VCaP (cell line): ENCODE measurements at regions not wholly inside any gene's neighbourhood (a gene's known extent, or its start where the extent isn't known, plus 50 kb on each side); places are given as distances from the start of the nearest gene placed in this dataset.
"Not testable (repeated sequence)": the region's sequence is repeated elsewhere in the genome, so short reads cannot be mapped to it uniquely, and the experiment has no call there.

Experiments used
- H3K27ac ChIP-seq: fragments of 450-650 bp; 2 replicates; pipeline ENCODE4 v1.5.1; 2017
- TF ChIP-seq, protein P1 (sequence below): fragments of 450-650 bp; conservative IDR thresholded peaks from 2 replicates; pipeline ENCODE4 v1.5.1; 2017; ENCODE audit warnings: mild to moderate bottlenecking, moderate library complexity

DNA sequence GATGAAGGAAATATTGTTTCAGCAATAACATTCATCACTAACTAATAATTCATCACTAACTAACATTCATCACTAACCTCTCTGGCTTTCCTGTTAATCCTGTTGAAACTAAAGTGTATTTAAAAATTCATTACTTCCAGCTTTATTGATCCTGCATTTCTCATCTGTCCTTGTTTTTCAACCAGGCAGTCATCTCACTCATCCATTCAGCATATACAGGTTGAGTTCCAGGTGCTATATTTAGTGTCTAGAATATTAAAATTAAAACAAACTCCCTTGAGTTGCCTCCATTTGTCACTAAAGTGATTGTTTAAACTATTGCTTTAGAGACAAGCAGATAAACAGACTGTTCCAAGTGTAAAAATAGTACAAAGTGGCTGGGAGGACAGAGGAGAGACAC lies 58.1 kb downstream of the ATXN7L3B start:
- H3K27ac ChIP-seq, result no peak overlapping the region
- TF ChIP-seq, protein P1, sequence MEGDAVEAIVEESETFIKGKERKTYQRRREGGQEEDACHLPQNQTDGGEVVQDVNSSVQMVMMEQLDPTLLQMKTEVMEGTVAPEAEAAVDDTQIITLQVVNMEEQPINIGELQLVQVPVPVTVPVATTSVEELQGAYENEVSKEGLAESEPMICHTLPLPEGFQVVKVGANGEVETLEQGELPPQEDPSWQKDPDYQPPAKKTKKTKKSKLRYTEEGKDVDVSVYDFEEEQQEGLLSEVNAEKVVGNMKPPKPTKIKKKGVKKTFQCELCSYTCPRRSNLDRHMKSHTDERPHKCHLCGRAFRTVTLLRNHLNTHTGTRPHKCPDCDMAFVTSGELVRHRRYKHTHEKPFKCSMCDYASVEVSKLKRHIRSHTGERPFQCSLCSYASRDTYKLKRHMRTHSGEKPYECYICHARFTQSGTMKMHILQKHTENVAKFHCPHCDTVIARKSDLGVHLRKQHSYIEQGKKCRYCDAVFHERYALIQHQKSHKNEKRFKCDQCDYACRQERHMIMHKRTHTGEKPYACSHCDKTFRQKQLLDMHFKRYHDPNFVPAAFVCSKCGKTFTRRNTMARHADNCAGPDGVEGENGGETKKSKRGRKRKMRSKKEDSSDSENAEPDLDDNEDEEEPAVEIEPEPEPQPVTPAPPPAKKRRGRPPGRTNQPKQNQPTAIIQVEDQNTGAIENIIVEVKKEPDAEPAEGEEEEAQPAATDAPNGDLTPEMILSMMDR, result no peak

DNA sequence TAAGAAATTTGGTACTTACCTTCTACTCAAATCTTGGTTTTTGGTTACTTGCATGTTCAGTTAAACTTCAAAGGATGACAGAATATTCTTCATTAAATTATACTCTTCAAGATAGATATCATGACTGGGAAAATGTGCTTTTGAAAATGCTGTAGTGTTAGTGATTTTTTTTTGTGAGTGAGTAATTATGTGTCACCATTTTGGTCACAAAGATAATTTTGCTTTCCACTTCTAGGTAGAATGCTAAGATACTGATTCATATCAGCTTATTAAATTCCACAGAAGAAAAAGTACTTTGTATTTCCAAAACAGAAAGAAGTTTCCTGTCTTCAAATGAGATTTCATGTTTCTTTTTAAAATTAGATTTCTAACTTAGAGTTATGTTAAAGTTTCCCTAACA lies 61.2 kb downstream of the ATXN7L3B start:
- TF ChIP-seq, protein P1, result no peak
- no peak overlapping the region for H3K27ac ChIP-seq

DNA sequence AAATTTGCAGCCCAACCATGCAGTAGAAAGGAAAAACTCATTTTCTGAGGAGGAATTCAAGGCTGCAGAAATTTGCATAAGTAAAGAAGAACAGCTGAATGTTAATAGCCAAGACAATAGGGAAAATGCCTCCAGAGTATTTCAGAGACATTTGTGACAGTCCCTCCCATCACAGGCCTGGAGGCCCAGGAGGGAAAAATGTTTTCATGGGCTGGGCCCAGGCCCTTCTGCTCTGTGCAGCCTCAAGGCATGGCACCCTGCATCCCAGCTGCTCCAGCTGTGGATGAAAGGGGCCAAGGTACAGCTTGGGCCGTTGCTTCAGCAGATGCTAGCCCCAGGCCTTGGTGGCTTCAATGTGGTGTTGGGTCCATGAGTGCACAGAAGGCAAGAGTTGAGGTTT lies 62.3 kb downstream of the ATXN7L3B start:
- TF ChIP-seq, protein P1, result no peak
- H3K27ac ChIP-seq, result no peak overlapping the region

DNA sequence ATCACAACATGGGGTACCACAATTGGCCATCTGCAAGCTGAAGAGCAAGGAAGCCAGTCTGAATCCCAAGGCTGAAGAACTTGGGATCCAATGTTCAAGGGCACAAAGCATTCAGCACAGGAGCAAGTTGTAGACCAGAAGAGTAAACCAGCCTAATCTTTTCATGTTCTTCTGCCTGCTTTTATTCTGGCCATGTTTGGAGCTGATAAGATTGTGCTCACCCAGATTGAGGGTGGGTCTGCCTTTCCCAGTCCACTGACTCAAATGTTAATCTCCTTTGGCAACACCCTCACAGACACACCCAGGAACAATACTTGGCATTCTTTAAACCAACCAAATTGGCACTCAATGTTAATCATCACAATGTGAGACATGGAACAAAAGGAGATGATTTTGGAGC lies 63.2 kb downstream of the ATXN7L3B start:
- H3K27ac ChIP-seq, result not testable (repeated sequence)

DNA sequence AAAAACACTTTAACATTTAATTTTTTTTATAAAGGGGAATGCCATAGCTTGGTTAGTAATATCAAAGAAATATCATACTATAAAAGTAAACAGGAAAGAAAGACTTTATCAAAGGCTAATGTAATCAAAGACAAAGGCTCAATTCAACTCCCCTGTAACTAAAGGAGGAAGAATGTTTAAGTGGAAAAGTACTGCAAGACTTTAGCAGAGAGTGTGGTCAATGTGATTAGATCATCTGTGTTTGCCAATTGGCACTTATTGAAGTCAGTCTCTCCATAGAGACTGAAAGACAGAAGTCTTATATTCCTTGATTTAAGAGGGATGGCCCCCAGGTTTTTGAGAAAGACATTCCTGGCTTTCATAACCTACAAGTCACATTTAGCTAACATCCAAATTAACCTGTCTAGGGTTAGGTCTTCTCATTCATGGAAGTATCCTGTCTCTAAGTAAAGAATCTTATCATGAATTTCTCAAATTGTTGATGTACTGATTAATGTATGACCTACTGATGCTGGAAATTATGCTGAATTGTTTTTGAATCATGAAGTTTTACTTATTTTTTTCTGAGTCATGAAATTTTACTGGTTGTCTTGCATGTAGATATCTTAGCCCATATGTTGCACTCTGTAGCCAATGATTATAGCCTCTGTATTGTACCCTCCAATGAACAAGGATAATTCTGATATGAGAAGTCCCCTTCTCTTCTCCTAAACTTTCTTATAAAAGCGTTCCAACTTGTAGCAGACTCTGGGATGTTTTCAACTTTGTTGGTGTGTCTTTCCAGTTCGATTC lies 65.4 kb downstream of the ATXN7L3B start:
- TF ChIP-seq, protein P1, result no peak
- peak overlapping the region; percentile 40; the same call in 1 of the 2 replicates for H3K27ac ChIP-seq

DNA sequence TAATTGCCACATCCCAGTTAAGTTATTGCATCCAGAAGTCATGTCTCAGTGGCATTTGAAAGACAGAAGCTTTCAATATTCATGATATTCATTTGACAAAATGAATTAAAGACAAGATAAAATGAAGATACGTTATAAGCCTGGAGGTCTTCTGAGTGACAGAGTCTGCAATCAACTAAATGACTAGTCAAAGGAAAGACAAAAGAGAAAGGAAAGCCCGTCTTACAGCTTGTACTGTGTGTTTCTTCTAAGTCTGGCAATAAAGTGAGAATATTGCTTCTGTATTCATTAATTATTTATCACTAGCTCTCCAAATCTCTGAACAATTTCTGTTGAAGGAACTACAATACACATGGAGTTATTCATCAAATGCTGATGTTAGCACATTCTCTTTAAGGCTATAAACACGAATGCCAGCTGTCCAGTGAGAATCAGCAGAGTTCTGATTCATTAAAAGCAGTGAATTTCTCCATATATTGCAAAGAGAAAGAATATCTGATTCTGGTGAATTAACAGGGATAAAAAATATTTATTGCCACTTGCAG lies 70.7 kb downstream of the ATXN7L3B start:
- H3K27ac ChIP-seq, result peak overlapping the region; percentile 70; the same call in 1 of the 2 replicates
- TF ChIP-seq, protein P1, result no peak

DNA sequence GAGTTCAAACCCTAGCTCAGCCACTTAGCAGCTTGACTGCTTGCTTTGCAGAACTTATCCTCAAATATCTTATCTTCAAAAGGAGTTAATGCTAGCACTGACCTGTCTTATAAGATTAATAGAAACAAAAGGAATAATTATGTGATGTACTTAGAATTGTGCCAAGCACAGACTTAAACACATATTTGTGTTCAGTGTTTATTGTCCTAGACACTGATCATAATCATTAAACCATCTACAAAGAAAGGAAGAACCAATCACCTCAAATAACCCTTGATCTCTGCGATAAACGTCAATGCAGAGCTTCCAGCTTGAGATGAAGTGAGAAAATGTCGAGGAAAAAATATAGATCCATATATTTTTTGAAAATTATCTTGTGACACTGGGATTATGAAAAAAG lies 73.1 kb downstream of the ATXN7L3B start:
- peak overlapping the region; percentile 70 for H3K27ac ChIP-seq
- TF ChIP-seq, protein P1, result no peak

DNA sequence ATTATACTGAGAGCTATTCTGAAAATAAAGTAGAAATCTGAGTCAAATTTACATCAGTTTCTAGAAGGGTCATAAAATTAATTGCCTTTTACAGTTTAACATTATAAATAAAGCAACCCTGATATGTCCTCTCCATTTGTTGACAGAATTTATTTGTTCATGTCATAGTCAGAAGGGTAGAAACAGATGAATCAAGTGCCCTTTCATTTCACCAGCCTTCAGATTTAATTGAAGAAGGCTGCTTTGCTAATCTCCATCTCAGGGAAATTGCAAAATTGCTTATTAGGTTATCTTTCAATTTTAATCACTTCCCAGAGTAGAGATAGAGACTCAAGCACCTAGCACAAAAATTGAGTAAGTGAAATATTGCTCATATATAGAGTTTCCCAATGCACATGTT lies 76.8 kb downstream of the ATXN7L3B start:
- peak overlapping the region; percentile 34 for H3K27ac ChIP-seq
- TF ChIP-seq, protein P1, result no peak
